Right lobe of liver (tissue), 6 donors: ENCODE measurements at regions not wholly inside any gene's neighbourhood (a gene's known extent, or its start where the extent isn't known, plus 50 kb on each side); places are given as distances from the start of the nearest gene placed in this dataset.

ENCODE experiments used
- ATAC-seq, 4 donors: fragments of 200-7000 bp; cut with Tn5 transposase; one replicate each; pipeline ENCODE4 v1.9.1; 2020; ENCODE audit warnings: mild to moderate bottlenecking in 4 of 4, moderate library complexity in 4 of 4
- DNase-seq, 3 donors: peaks; one replicate each; pipeline ENCODE4 v3.0.0-alpha.2; 2020
- H3K27ac ChIP-seq, 3 donors: fragments of 200-600 bp; one replicate each; pipeline ENCODE4 v1.8.0; 2022
- H3K27me3 ChIP-seq, 2 donors: fragments of 200-600 bp; one replicate each; pipeline ENCODE4 v1.8.0; 2022
- H3K36me3 ChIP-seq, 4 donors: fragments of 200-600 bp; sonication (generic) in 1 of 4; one replicate each; pipeline versions ENCODE4 v1.5.1 to v1.8.0; 2017 to 2022; ENCODE audit warnings: control low read depth in 1 of 4
- H3K4me1 ChIP-seq, 4 donors: fragments of 200-600 bp; sonication (generic) in 1 of 4; one replicate each; pipeline versions ENCODE4 v1.5.1 to v1.8.0; 2017 to 2022; ENCODE audit warnings: control low read depth in 1 of 4
- H3K4me3 ChIP-seq, 3 donors: fragments of 200-600 bp; one replicate each; pipeline ENCODE4 v1.8.0; 2022
- H3K9me3 ChIP-seq, 4 donors: fragments of 200-600 bp; sonication (generic) in 1 of 4; one replicate each; pipeline versions ENCODE4 v1.5.1 to v1.8.0; 2017 to 2022; ENCODE audit warnings: control low read depth in 1 of 4
- POLR2A ChIP-seq: fragments of 450-650 bp; IDR thresholded peaks from one replicate; pipeline ENCODE4 v1.6.1; 2017; ENCODE audit warnings: antibody characterized with exemption, mild to moderate bottlenecking
- WGBS: methylation state at CpG from one replicate; pipeline ENCODE4 v1.1.6; 2018; ENCODE audit warnings: low coverage, low lambda C conversion rate; ENCODE audit not compliant: insufficient coverage; ENCODE audit errors: missing lambda C conversion rate; 5-methylcytosine and 5-hydroxymethylcytosine counted together
- intact Hi-C, 2 donors: fragments of 100-400 bp; cut with DNase I; formaldehyde crosslinking; loops; one replicate each; pipeline versions ENCODE4 v1.11.2 to v1.14.1; 2022
- TF ChIP-seq, protein P1 (sequence below), 4 donors: fragments of 200-600 bp in 3 of 4; fragments of 450-650 bp in 1 of 4; IDR thresholded peaks; one replicate each; pipeline versions ENCODE4 v1.5.1 to v1.8.0; 2016 to 2022; ENCODE audit warnings: antibody characterized with exemption in 4 of 4, mild to moderate bottlenecking in 2 of 4
- donor health status: DM: no; HTN: yes; CAD: no.
- donor health status: DM: no; HTN: no; CAD: no.
- donor health status: DM: no; HTN: no; CAD: no.
- donor health status: DM: no; HTN: yes; CAD: no.
- donor health status: DM: no; HTN: yes; CAD: no.

DNA sequence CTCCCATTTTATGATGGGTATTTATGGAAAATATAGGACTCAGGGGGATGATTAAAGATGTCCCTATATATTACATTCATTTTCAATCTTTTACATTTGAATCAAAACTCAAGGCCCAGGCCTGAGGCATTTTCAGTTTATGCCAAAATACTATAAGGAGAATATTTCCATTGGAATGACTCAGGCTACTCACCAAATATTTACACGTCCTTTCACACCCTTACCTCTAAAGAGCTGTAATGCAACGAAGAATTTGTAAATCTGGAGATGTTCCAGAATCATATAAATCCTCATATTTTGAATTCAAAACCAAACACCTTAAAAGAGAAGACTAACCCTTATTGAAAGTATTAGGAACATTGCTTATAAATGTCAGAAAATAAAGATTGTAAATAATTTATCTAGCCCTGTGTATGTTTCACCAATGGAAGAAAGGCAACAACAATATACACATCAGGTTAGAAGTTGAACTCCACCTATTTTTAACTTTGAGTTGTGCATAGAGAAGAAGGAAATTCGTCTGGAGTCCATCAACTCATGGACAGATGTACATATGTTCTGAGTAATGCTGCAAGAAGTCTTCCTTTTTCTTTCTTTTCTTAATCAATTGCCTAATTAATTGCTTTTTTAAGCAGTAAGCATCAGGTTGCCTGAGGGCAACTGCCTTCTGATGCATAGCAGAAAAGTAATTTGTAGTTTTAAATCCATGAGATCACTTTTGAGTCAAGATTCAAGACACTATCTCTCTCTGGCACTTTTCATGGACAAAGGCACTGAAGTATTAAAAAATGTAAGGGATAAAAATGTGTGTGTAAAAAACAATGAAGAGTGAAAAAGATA is 579.3 kb upstream of the RGMB start:
- no peaks in the 10 kb centered on the region for H3K4me1 ChIP-seq
- TF ChIP-seq, protein P1, sequence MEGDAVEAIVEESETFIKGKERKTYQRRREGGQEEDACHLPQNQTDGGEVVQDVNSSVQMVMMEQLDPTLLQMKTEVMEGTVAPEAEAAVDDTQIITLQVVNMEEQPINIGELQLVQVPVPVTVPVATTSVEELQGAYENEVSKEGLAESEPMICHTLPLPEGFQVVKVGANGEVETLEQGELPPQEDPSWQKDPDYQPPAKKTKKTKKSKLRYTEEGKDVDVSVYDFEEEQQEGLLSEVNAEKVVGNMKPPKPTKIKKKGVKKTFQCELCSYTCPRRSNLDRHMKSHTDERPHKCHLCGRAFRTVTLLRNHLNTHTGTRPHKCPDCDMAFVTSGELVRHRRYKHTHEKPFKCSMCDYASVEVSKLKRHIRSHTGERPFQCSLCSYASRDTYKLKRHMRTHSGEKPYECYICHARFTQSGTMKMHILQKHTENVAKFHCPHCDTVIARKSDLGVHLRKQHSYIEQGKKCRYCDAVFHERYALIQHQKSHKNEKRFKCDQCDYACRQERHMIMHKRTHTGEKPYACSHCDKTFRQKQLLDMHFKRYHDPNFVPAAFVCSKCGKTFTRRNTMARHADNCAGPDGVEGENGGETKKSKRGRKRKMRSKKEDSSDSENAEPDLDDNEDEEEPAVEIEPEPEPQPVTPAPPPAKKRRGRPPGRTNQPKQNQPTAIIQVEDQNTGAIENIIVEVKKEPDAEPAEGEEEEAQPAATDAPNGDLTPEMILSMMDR (IDR thresholded peaks at IDR 0.05): no peak
- no peak for TF ChIP-seq POLR2A
- H3K27ac ChIP-seq: no peak overlapping the region
- ATAC-seq (no peak), DNase-seq (no peak)
- WGBS: 15% methylated on average over 3 of the region's 3 CpGs
- no peak overlapping the region for H3K4me3 ChIP-seq
- H3K9me3 ChIP-seq: no peaks in the 10 kb centered on the region
- intact Hi-C loops: no loop called here
- no peaks in the 10 kb centered on the region for H3K36me3 ChIP-seq
- no peaks in the 10 kb centered on the region for H3K27me3 ChIP-seq

- Histone ChIP-seq H3K27me3 (no peaks in the 10 kb centered on the region), H3K27ac (no peak overlapping the region), H3K36me3 (no peaks in the 10 kb centered on the region), H3K4me1 (no peaks in the 10 kb centered on the region), H3K9me3 (no peaks in the 10 kb centered on the region), H3K4me3 (no peak overlapping the region)
- no peak for ATAC-seq
- intact Hi-C loops: no loop called here
- DNase-seq: no peak
- WGBS: 39% methylated on average over 7 of the region's 9 CpGs
- no peak for TF ChIP-seq POLR2A
- TF ChIP-seq, protein P1 (IDR thresholded peaks at IDR 0.05): no peak
Measured at GRCh38 chr5:98200726-98201541, 572.5 kb upstream of the RGMB start.

- 93% methylated on average over 1 of the region's 1 CpG for whole genome bisulfite sequencing
- TF ChIP-seq, protein P1 (IDR thresholded peaks at IDR 0.05): no peak
- TF ChIP-seq POLR2A: no peak
- DNase-seq: no peak
- Histone ChIP-seq H3K4me1 (no peaks in the 10 kb centered on the region), H3K36me3 (no peaks in the 10 kb centered on the region), H3K4me3 (no peak overlapping the region), H3K9me3 (no peaks in the 10 kb centered on the region), H3K27me3 (no peaks in the 10 kb centered on the region), H3K27ac (no peak overlapping the region)
- intact Hi-C loops: no loop called here
- ATAC-seq: no peak
Measured at GRCh38 chr5:98204798-98205197, 568.7 kb upstream of the RGMB start.

GRCh38 chr5:98205691-98206461 is 567.6 kb upstream of the RGMB start:
- TF ChIP-seq, protein P1 (IDR thresholded peaks at IDR 0.05): no peak
- no peak for TF ChIP-seq POLR2A
- Histone ChIP-seq H3K36me3 (no peaks in the 10 kb centered on the region), H3K4me1 (no peaks in the 10 kb centered on the region), H3K27me3 (no peaks in the 10 kb centered on the region), H3K4me3 (no peak overlapping the region), H3K27ac (no peak overlapping the region), H3K9me3 (no peaks in the 10 kb centered on the region)
- ATAC-seq (no peak), DNase-seq (no peak)
- intact Hi-C loops: no loop called here
- 82% methylated on average over 2 of the region's 2 CpGs for WGBS
